ENCODE measurements at regions not wholly inside any gene's neighbourhood (a gene's known extent, or its start where the extent isn't known, plus 50 kb on each side); places are given as distances from the start of the nearest gene placed in this dataset.

DNA sequence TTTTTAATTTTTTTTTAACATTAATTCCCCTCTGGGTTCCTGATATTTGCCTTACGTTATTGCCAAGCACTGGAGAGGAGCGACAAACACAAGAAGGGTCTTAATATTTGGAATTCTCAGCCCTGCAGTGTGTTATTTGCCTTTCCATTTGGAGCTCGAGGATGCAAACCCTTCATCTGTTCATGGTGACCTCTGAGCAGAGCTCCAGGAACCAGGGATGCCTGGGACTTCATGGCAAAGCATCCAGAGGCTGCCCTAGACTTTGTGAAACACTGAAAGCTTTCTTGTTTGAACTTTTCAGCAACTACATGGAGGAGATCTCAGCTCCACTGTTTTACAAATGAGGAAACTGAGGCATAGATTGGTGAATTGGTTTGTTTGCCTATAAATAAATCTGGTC, 254.2 kb downstream of the CBLN1 start:
- no peak overlapping the region for H3K27ac ChIP-seq (ENCODE audit: low read depth, low read length)
- no peaks in the 10 kb centered on the region for H3K27me3 ChIP-seq (ENCODE audit: control insufficient read depth, low read length)
- no peaks in the 10 kb centered on the region for H3K9me2 ChIP-seq (replicated peaks; ENCODE audit: control insufficient read depth, low read length)
- TF ChIP-seq, protein P1, sequence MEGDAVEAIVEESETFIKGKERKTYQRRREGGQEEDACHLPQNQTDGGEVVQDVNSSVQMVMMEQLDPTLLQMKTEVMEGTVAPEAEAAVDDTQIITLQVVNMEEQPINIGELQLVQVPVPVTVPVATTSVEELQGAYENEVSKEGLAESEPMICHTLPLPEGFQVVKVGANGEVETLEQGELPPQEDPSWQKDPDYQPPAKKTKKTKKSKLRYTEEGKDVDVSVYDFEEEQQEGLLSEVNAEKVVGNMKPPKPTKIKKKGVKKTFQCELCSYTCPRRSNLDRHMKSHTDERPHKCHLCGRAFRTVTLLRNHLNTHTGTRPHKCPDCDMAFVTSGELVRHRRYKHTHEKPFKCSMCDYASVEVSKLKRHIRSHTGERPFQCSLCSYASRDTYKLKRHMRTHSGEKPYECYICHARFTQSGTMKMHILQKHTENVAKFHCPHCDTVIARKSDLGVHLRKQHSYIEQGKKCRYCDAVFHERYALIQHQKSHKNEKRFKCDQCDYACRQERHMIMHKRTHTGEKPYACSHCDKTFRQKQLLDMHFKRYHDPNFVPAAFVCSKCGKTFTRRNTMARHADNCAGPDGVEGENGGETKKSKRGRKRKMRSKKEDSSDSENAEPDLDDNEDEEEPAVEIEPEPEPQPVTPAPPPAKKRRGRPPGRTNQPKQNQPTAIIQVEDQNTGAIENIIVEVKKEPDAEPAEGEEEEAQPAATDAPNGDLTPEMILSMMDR (IDR thresholded peaks at IDR 0.05; ENCODE audit: low read depth, low read length, poor library complexity, severe bottlenecking), result no peak
- TF ChIP-seq EZH2phosphoT487 (IDR thresholded peaks at IDR 0.05; ENCODE audit: borderline replicate concordance, low read length), result no peak
- H3F3A ChIP-seq (ENCODE audit: control insufficient read depth, insufficient read depth), result no peaks in the 10 kb centered on the region
- H3K9me3 ChIP-seq (ENCODE audit: control insufficient read depth, insufficient read depth, low read length), result no peaks in the 10 kb centered on the region
- no peaks in the 10 kb centered on the region for H4K20me1 ChIP-seq (ENCODE audit: control insufficient read depth, insufficient read depth, low read depth, low read length)
- no peaks in the 10 kb centered on the region for H3K36me3 ChIP-seq (ENCODE audit: control insufficient read depth, low read length)
- no peak overlapping the region for H3K4me3 ChIP-seq (ENCODE audit: low read length)
- no peak overlapping the region for H3K4me2 ChIP-seq (ENCODE audit: low read length)
- no peaks in the 10 kb centered on the region for H3K4me1 ChIP-seq (ENCODE audit: control insufficient read depth, low read length)
- no peaks in the 10 kb centered on the region for H3K79me2 ChIP-seq (ENCODE audit: control insufficient read depth, low read length)

DNA sequence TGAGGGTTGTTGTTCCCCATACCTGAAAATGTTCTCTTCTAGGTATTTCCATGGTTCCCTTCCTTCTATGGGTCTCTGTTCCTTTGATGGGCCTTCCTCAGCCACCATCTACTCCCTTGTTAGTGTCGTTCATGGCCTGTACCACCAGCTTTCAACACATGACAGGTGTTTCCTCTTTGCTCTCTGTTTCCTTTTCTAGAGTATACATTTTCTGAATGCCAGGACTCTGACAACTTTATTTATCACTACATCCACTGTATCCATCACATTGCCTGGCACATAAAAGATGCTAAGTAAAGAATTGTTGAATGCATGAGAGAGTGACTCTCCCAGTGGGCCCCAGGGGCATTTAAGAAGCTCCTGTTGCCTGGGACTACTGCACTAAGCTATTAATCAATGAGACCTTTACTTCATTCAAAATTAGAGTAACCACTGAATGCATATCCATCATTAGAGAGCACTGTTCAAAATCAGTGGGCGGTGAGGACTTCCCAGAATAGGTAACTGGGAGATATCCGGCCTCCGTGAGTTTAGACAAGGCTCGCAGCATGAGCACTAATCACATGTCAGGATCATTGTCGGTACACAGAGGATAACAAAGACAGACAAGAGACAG, 255.0 kb downstream of the CBLN1 start:
- Histone ChIP-seq H3K36me3 (ENCODE audit: control insufficient read depth, low read length) (no peaks in the 10 kb centered on the region), H3K27me3 (ENCODE audit: control insufficient read depth, low read length) (no peaks in the 10 kb centered on the region), H3K9me2 (replicated peaks; ENCODE audit: control insufficient read depth, low read length) (no peaks in the 10 kb centered on the region), H3K4me3 (ENCODE audit: low read length) (no peak overlapping the region), H3K4me1 (ENCODE audit: control insufficient read depth, low read length) (no peaks in the 10 kb centered on the region), H3K4me2 (ENCODE audit: low read length) (no peak overlapping the region), H4K20me1 (ENCODE audit: control insufficient read depth, insufficient read depth, low read depth, low read length) (no peaks in the 10 kb centered on the region), H3K79me2 (ENCODE audit: control insufficient read depth, low read length) (no peaks in the 10 kb centered on the region), H3F3A (ENCODE audit: control insufficient read depth, insufficient read depth) (no peaks in the 10 kb centered on the region), H3K27ac (ENCODE audit: low read depth, low read length) (no peak overlapping the region), H3K9me3 (ENCODE audit: control insufficient read depth, insufficient read depth, low read length) (no peaks in the 10 kb centered on the region)
- TF ChIP-seq EZH2phosphoT487 (IDR thresholded peaks at IDR 0.05; ENCODE audit: borderline replicate concordance, low read length), result no peak
- TF ChIP-seq, protein P1 (IDR thresholded peaks at IDR 0.05; ENCODE audit: low read depth, low read length, poor library complexity, severe bottlenecking), result no peak

DNA sequence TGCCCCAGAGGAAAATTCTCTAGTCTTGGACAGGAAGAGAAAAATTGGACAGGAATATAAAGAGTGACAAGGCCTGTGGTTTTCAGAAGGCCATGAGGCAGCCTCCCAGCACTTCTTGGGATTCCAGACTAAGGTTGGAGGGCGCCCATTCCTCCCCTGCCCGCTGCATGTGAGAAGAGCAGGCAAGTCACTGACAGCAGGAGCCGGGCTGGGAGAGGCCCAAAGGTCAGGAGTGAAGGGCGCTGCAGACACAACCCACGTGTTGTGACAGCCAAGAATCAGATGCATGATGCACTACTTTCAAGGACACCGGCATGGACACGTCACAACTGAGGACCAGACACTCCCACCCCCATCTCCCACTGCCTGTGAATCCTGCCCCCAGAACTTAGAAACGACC, 256.7 kb downstream of the CBLN1 start:
- no peak overlapping the region for H3K4me3 ChIP-seq (ENCODE audit: low read length)
- no peak overlapping the region for H3K4me2 ChIP-seq (ENCODE audit: low read length)
- no peaks in the 10 kb centered on the region for H4K20me1 ChIP-seq (ENCODE audit: control insufficient read depth, insufficient read depth, low read depth, low read length)
- H3K4me1 ChIP-seq (ENCODE audit: control insufficient read depth, low read length), result no peaks in the 10 kb centered on the region
- no peaks in the 10 kb centered on the region for H3K79me2 ChIP-seq (ENCODE audit: control insufficient read depth, low read length)
- no peak overlapping the region for H3K27ac ChIP-seq (ENCODE audit: low read depth, low read length)
- no peaks in the 10 kb centered on the region for H3F3A ChIP-seq (ENCODE audit: control insufficient read depth, insufficient read depth)
- no peaks in the 10 kb centered on the region for H3K36me3 ChIP-seq (ENCODE audit: control insufficient read depth, low read length)
- H3K27me3 ChIP-seq (ENCODE audit: control insufficient read depth, low read length), result no peaks in the 10 kb centered on the region
- H3K9me2 ChIP-seq (replicated peaks; ENCODE audit: control insufficient read depth, low read length), result no peaks in the 10 kb centered on the region
- no peaks in the 10 kb centered on the region for H3K9me3 ChIP-seq (ENCODE audit: control insufficient read depth, insufficient read depth, low read length)
- TF ChIP-seq, protein P1 (IDR thresholded peaks at IDR 0.05; ENCODE audit: low read depth, low read length, poor library complexity, severe bottlenecking), result no peak
